ENCODE measurements at regions not wholly inside any gene's neighbourhood (a gene's known extent, or its start where the extent isn't known, plus 50 kb on each side); places are given as distances from the start of the nearest gene placed in this dataset.

DNA sequence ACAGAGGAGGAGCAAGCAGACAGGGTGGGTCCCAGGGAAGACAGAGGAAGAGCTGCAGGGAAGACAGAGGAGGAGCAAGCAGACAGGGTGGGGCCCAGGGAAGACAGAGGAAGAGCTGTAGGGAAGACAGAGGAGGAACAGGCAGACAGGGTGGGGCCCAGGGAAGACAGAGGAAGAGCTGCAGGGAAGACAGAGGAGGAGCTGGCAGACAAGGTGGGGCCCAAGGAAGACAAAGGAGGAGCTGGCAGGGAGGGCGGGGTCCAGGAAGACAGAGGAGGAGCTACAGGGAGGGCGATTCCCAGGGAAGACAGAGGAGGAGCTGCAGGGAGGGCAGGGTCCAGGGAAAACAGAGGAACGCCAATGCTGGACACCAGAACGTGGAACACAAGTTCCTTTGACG lies 66.5 kb downstream of the PLXNA1 start:
- DNase-seq, result no peak

DNA sequence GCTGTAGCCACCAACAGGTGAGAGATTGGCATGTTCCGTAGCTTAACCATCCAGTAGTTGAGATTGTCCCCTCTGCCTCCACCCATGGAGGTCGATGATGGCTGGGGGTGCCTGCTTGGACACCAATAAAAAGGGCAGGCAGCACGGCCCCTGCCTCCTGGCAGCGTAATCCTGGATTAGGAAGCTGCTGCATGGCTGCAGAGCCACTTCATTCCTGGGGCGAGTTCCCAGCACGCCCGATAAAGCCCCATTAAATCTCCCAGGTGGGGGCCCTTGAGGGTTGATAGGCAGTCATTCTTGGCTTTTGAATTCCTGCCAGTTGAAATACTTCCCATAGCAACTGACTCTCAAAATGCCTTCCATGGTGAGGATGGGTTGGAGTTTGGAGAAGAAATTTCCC lies 67.8 kb downstream of the PLXNA1 start:
- DNase-seq, result no peak

DNA sequence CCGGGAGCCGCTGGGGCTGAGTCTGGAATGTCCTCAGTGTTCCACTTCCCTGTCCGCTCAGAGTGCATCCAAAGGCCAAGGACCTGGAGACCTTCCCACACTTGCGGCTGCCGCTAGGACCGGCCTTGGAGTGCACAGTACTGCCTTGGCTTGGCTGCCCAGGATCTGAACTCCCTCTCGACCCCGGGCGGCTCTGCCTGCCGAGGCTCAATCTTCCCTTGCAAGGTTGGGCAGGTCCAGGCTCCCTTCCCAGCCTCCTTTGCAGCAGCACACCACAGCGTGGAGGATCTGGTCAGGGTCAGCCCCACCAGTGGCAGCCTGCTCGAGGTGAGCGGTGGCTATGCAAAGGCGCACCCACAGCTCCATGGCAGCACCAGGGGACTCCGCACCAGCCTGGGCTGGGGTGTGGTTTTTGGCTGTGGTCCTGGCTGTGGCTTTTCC lies 69.2 kb downstream of the PLXNA1 start:
- DNase-seq, result no peak

DNA sequence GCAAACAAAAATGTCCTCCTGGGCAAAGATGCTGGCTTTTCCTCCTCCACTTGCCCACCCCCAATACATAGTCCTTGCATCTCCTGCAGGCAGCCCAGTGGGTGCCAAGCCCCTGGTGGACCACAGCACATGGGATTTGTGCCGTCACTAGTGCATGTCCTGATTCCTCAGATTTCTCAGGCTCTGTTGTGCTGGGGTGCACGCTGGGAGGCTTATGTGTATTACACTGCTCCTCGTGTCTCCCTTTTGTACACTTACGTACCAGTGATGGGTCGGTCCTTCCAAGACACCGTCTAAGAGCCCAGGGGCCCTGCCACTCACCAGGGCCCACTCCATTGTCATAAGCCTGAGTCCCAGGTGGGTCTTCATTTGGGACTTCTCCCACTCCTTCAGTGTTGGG lies 70.1 kb downstream of the PLXNA1 start:
- no peak for DNase-seq

DNA sequence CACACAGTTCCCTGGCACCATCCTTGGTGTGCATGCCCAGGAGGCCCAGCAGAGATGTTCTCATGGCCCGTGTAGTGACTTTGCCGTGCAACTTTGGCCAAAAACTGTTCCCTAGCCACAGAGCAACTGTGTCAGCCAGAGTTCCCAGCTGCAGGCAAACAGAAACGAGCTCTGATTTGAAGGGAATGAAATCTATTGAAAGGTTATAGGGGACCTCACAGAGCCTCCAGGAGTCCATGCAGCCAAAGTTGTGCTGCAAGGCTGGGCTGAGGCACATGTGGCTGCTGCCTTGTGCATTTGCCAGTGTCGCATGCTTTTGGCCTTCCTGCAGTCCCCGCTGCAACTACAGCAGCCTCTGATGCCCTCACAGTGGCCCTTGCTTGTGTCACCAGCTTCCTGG lies 70.5 kb downstream of the PLXNA1 start:
- no peak for DNase-seq

DNA sequence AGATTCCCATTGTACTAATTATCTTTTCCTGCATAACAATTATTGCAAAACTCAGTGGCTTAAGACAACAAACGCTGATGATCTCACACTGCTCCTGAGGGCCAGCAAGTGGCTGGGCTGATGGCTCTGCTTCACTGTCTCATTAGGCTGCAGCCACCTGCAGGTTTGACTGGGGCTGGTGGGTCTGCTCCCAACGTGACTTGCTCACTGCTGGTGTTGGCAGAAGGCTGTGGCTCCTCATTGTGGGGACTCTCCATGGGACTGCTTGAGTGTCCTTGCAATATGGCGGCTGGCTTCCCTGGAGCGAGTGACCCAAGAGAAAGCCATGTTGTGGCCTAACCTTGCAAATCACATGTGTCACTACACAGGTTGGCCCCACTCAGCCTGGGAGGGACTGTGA lies 71.1 kb downstream of the PLXNA1 start:
- DNase-seq, result no peak

DNA sequence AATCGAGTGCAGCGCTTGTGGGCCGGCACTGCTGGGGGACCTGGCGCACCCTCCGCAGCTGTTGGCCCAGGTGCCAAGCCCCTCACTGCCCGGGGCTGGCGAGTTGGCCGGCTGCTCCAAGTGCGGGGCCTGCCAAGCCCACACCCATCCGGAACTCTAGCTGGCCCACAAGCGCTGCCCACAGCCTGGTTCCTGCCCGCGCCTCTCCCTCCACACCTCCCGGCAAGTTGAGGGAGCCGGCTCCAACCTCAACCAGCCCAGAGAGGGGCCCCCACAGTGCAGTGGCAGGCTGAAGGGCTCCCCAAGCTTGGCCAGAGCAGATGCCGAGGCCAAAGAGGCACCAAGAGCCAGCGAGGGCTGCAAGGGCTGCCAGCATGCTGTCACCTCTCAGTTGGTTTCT lies 73.4 kb downstream of the PLXNA1 start:
- no peak for DNase-seq

DNA sequence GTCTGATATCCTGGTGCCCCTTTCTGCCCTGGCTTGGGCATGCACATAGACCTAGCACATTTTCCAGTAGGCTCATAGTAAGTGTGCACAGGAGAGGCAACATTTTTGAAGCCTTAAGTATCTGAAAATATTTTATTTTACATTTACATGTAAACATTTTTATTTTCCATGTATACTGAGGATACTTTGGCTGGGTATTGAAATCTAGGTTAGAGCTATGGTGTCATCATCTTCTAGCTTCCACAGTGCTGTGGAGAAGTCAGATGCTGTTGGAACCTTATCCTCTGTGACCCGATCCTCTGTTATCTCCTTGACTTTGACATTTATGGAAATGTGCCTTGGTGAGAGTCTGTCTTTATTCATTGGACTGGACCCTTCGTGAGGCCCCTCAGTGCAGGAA lies 74.1 kb downstream of the PLXNA1 start:
- DNase-seq, result no peak

DNA sequence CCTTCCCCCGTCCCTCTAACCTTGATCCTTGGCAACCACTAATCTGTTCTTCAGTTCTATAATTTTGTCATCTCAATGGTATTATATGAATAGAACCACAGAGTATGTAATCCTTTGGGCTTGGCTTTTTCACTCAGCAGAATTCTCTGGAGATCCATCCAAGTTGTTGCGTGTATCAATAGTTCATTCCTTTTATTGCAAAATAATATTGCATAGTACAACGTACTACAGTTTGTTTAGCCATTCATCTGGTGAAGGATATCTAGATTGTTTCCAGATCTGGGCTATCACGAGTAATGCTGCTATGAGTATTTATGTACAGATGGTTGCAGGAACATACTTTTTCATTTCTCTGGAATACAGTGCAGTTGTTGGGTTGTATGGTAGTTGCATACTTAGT lies 76.2 kb downstream of the PLXNA1 start:
- no peak for DNase-seq

DNA sequence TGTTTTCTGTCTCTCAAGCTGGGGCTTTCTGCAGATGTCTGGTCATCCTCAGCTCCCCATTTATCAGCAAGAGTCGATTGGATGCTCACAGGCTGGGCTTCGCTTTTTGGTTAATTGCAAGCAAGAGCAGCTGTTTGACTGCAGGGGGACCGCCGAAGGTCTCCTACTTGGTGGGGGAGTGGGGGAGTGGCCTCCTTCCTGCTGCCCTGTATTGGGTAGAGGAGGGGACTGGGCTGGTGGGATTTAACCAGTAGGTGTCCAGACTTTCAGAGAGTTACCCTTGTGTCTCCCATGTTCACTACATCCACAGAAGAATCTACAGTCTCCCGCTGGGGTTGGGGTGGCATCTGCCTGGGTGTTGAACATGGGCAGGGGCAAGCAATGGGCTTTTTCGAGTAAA lies 78.7 kb downstream of the PLXNA1 start:
- DNase-seq, result no peak

DNA sequence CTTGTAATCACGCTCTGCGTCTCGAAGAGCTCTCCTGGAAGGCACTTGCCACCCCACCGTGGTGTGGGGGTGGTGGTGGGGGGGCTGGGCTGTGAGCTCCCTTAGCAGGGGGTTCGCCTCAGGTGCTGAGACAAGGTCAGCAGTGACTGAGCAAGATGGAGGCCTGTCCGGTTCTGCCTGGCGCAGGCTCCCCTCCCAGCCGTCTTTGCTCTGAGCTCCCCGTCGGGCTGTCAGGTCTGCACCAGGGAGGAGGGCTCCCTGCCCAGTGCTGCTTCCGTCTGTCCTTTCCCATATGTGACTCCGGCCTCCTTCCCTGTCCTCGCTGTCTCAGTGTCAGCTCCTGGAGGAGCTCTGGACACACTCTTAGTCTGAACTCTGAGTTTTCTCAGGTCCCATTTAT lies 80.0 kb downstream of the PLXNA1 start:
- DNase-seq, result no peak

DNA sequence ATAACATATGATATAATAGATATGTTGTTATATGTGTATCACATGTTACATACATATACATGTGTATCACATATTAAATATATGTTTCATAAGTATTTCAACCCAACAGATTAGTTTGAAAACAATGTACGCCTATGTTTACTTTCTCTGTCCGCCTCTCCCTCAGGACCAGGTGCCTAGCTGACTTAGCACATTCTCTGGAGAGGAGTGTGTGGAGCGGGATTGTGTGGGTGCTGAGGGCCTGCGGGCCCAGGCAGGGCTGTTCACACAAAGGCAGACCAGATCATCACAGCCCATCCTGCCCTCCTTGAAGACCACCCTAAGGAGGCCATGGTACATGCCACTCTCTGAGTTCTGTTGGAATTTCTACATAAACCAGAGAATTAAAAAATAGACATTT lies 81.0 kb downstream of the PLXNA1 start:
- DNase-seq, result no peak

DNA sequence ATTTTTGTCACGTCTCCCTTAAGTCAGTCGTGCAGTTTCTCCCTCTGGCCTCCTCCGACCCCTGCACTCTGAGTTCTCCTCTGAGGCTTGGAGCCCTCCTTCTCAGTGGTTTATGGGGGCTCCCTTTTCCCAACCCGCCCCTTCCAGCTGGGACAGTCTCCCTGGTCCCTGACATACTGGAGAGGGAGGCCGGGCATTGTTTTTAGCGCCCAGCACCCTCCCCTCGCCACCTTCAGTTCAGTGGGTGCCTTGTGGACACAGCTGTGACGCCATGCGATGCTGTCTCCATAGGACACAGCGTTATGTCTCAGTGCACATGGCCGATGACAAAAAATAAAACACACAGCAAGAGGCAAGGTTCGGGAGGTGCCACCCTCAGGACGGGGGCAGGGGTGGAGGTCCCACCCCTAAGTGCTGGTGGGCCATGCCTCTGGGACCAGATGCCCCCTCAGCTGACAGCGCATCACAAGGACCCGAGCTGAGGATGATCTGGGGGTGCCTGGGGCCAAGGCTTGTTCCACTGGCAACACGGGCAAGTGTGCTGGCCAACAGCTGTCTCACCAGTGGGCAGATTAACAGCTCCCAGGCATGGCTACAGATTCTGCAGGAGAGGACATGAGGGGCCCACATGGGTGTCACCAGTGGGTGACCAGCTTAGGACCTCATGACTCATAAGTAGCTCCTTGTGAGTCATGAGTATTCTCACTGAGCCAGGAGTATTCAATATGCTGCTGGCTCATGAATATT lies 81.6 kb downstream of the PLXNA1 start:
- no peak for DNase-seq

DNA sequence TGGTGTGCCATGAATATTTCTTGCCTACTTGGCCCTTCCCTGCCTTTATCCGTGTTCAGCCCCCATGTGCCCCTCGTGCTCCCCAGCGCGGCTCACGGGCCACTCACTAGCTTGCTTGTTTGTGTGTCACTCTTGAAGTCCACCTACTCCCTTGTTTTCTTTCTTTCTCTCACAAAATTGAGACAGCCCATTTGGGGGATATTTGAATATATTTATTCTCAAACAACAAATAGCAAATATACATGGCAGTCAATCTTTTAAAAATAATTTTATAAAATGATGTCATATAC lies 82.2 kb downstream of the PLXNA1 start:
- DNase-seq, result no peak

DNA sequence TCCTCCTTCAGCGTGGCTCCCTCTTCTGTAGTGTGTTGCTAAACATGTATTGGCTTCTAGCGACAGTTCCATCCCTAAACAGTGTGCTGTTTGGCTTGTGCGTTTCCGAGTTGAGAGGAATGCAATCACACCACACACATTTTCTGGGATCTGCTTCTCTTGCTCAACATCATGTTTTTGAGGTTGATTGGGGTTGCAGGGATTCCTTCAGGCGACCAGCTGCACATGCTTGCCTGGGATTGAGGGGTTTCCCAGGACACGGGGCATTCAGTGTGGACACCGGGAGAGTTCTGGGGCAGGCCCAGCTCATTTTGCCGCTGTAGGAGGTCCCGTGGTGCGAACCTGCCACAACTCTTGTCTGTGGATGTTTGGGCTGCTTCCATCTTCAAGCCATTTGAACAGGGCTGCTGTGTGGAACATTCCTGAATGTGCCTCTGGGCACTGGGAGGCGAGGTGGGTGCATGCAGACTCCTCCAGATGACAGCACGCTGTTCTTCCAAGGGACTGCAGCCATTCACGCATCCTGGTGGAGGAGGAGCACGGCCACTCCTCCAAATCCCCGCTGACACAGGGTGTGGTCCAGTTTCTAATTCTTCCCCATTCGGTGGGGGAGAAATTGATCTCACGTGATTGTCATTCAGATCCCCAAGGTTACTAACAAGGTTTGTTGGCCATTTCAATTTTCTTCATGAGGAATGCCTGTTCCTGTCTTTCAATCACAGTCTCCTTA lies 82.8 kb downstream of the PLXNA1 start:
- DNase-seq, result no peak

DNA sequence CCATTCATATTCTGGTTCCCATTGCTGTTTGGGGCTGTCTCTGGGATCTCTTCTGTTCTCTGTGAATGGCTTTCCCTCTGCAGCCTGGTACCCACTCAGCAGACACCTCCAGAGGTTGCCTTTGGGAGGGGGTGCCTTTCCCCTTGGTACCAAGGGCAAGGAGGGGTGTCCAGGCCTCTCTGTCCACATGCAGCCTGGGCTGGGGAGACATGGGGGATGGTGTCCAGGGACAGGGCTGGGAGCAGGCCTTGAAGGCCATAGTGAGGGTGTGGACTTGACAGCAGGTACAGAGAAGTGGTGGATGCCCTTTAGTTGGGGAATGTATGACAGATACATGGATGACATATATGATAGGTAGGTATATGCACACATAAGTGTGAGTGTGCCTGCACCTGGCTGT lies 83.7 kb downstream of the PLXNA1 start:
- DNase-seq, result no peak

DNA sequence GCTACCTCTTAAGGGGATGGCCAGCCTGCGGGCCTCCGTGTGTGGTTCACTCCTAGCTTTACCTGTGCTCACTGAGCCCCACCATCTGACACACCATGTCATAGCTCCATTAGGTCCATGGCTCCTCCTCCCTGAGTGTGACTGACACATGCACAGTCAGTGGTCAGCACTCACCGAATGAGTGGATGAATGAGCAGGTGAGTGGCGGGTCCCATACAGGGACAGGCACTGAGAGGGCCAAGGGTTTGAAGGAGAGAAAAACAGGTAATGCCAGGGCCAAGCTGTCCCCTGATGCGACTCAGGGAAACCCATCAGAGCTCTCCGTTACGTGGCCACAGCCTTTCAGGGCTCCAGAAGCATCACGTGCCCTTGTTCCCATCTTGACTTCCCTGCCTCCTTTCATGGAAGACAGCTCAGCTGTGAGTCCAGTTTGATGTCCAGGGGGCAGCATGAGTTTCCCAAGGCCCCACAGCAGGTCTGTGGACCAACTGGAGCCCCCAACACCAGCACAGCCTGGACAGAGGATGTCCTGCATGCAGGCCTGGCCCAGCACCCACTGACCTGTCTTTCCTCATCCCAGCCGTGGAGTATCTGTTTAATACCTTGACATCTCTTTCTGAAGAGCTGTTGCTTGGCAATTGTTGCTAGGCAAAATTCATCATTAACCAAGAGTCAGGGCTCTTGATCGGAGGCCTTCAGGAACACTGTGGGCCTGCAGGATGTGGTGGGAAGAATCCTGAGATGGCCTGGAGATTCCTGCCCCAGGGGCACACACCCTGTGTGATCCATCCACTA lies 84.4 kb downstream of the PLXNA1 start:
- DNase-seq, result no peak

DNA sequence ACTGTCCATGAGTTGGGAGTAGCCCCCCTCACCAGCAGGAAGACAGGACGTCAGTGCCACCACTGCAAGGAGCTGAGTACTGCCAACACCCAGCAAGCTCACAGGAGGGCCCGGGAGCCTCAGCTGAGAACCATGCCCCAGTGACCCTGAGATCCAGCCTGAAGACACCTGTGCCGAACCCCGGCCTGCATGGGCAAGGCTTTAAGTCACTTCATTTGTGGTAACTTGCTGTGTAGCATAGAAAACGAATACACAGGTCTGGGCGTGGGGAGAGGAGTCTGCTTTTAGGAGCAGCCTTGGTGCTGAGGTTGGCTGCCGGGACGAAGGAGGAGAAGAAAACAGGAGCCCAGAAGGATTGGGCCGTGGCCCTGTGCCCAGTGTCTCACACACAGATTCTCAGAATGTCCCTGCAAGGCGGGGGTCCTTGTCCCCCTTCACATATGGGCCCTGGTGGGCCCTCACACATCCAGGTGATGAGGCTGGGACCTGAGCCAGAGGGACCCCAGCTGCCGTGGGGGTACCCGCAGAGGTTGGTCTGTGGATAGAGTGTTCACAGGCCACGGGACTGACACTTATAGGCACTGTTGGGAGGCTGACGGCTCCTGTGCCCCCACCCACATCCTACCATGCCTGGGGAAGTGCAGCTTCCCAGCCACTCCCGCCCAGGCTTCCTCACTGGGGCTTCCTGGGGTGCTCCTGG lies 85.3 kb downstream of the PLXNA1 start:
- no peak for DNase-seq

DNA sequence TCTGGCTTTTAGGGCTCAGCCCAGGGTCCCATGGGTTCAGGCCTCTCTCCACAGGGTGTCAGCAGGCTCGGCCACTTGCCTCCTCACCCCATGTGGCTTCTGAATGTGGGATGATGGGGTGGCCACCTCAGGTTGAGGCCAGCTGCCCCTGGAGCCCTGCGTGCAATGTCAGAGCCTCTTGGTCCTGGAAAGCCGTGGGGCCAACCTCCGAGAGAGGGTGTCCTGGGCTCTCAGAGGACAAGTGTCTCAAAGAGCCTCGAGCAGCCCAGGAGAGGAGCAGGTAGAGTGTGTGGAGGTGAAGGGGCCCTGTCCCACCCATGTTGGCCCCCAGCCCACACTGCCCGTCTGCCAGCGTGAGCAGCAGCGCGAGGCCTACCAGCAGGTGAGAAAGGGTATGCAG lies 86.0 kb downstream of the PLXNA1 start:
- DNase-seq, result no peak

DNA sequence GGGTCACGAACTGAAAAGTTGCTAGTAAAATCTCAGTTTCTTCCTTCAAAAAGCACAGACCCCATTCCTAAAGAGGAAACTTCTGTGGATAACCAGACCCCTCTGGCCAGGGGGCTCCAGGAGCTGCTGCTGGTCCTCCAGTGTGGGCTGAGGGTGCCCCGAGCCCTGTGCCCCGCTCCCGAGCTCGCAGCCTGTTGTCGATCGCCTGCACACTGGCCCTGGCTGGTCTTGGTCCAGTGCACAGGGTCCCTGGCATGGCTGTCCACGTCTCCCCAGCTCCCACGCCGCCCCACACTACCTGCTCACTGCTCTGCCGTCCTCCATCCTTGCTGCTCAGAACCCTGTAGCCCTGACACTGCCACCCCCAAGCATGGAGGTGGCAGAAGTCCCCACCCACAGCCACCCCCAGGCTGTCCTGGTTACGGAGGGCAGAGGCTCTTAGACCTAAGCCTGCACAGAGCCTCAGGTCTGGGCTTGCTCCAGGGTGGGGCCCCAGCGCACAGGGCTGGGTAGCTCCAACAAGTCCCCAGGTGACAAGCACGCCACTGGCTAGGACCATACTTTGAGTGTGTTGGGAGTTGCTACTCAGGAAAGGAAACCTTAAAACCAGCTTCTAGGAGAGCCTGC lies 87.0 kb downstream of the PLXNA1 start:
- DNase-seq, result no peak

DNA sequence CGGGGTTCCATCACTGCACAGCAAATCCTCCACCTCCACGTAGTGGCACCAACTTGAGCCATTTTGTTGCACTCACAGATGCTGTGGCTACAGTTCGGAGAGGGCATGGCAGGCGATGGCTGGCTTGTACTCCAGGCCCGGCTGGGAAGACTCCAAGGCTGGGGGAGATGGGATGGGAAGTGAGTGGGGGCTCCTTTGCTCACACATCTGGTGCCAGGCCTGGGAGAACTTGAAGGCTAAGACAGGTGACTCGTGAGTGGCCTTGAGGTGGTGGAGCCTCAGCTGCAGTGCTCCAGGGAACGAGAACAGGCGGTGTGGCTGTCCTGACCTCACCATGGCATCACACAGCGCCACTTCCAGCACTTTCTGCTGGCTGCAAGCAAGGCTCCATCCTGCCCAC lies 87.9 kb downstream of the PLXNA1 start:
- no peak for DNase-seq

DNA sequence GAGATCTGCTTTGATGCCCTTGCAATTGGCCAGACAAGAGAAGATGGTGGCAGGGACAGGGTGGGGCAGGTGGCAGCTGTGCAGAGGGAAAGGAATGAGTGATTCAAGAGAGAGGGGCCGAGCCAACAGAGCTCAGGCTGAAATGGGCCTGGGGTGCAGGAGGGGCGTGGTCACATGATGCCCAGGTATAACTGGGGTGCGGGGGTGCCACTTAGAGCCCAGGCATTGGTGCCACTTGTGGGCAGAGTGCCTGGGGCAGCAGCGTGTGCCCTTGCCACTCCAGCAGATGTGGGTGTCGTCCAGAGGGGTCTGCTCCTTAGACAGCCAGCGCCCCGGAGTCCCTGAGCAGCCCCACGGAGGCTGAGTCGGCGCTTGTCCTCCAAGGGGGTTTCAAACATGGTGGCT lies 88.7 kb downstream of the PLXNA1 start:
- DNase-seq, result no peak

DNA sequence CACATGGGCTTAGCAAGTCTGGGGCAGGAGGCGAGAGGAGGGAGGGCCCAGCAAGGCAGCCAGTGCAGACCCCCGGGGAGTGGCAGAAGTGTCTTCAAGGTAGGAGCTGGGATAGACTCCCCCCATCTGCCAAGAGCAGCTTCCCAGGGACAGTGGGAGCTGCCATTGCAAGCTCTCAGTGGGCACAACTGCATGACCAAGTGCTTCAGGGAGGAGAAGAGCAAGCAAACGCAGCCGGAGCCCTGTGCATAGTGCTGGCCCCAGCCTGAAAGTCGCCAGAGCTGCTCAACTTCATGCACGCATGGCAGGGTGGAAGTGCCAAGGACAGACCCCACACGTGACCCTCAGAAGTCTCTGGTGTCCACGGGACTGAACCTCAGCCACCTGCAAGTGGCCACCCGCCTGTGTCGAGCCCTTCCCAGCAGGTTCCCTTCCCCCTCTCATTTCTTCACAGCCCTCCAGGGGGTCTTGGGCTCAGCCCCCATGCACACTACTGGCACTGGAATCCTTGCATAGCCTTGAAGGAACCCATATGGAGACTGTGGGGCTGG lies 89.4 kb downstream of the PLXNA1 start:
- DNase-seq, result no peak
